NCI-H82 (cell line): ENCODE measurements at regions not wholly inside any gene's neighbourhood (a gene's known extent, or its start where the extent isn't known, plus 50 kb on each side); places are given as distances from the start of the nearest gene placed in this dataset.
A peak's percentile ranks its signal among the peaks of the same experiment; 100 is the strongest.

Source experiments
- DNase-seq: peaks from one replicate; lab custom pipeline; 2025; lab: John Stamatoyannopoulos, UW

DNA sequence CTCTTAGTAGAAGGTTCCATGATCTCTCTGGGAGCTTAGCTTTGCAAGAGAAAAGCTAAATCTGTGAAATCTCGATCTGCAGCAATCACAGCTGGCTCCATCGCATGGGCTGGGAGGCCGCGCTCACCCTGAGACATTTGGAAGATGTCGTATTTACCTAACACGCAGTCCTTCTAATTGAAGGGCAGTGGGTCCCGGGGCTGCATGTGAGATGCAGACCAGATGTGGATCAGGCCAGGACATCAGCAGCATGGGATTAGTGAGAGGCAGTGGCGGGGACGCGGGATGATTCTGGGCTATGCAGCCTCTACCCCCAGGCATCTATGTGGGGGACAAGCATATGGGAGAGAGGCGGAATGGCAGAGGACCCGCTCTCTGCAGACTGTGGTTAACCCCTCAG lies 312.4 kb upstream of the RTL1 start:
- DNase-seq, result no peak

DNA sequence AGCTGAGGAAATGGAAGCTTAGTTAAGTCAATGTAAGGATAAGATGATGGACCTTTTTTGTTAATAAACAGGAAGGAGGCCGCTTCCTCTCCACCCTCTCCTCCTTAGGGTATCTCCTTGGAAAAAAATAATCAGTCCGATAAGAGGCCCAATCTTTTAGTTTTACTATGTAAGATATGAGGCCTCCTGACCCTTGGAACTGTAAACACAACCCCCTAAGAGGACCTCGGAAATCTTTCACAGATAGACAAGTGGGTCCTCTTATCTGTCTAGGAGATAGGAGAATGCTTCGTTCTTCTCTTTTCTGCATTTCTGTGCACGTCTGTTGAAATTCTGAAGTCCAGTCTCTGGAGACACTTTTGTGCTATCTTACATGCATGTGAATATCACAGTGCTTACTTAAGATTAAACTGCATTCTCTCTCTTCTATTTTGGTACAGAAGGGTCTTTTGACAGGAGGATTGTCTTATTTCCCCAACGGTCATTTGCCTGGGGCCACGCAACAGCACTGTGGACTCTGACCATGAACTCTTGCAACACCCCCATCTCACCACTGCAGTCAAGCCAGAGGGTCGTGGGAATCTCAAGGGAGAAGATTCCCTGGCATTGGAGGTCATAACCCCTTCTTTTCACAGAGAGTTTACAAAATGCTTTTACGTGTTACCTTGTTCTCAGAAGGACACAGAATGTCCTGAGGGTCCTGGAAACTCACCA lies 313.0 kb upstream of the RTL1 start:
- DNase-seq, result no peak

DNA sequence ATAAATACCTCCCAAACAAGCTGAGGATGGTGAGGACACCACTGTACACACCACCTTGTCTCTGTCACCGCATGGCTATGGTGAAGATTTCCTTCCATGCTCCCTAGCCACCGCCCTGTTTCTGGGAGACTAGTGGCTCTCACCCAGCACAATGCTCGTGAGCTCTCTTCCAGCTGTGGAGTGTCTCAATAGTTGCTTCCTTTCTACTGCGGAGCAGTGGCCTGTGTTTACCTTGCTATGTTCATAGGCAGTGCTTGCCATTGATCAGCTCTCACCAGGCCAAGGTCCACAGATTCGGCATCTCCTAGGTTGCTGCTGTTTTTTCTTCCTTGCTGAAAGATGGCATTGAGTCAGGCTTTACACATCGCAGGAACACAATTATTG lies 313.6 kb upstream of the RTL1 start:
- no peak for DNase-seq

DNA sequence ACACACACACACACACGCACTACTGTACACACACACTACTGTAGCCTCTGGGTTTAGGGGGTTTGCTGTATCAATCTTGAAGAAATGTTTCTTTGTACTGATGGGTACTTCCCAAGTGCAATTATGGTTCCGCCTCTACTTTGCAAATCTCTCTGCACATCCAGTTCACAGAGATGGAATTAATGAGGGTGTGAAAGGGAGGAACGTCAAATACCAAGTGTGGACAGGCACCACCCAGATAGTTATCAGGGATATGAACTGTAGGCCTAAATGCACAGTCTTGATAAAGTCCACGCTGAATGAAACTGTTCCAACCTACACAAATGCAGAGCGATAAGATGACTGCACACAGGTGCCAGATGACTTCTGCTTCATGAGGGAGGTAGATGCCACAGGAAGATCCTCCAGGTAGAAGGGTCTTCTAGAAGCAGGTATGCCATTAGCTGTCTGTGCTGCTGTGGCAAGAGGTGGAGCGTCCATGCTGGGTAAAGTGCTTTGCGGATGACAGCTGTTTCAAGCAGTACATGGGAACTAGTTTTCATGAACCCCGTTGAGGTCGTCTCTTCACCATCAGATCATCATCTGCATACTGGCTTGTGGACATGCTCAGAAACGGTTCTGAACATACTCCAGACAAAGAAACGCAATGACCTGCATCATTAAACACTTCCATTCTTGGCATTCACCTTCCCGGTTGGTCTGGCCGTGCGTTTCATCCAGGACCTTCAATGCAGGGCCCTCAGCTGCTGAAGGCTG lies 314.3 kb upstream of the RTL1 start:
- DNase-seq, result no peak

DNA sequence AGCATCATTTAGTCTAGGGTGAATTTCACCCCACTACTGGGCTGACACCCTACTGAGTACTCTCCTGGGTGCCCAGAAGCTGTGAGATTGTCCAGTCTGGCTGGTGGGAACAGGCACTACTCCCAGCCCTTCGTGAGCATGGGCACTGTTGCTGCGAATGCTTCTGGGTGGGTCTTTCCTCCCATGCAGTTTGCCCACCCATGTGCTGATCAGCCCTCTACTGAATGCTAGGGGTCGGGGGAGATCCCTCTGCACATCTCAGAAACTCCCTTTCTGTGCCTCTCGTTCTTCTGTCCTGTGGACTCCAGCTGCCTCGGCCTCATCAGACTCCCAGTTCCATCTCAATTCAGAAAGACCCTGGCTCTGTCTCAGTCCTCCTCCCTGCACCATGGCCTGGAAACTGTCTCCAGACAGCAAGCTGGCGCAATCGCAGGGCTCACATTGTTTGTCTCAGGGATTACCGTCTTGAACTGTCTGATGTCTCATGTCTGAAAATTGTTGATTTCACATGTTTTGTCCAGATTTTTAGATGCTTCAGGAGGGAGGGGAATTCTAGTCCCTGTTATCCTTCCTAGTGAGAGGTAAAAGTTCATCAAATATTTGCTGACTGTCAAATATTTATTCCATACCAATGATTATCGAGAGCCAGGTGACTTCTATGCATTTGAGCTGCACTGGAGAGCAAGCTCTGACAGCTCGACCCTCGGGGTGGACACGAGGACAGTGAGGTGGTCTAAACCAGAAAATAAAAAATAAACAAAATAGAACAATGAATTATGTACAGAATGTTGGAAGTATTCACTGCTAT lies 316.6 kb upstream of the RTL1 start:
- no peak for DNase-seq

DNA sequence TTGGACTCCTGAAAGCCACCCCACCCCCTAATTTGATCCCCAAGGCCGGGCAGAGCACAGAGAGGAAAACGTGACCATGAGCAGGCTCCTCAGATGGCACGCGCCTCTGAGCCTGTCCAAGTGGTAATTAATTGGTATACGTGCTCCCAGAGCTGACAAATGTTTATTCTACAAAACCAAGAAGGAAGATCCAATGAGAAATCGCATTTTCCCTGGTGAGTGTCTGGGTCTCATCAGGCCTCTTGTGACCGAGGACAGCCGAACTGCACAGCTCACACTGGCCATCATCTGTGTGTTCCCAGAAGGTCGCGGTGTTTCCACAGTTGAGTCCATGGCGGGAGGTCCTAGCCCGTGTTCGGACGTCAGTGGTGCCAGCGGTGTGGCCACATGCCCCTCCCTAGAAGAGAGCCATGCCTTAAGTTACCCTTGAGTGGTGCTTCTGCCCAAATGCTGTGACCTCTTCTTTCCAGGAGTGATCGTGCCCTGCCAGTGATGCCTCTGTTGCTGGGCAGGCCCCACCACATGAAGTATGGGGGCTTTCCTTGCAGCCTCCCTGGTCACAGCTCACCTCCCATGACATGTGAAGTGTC lies 317.5 kb upstream of the RTL1 start:
- DNase-seq, result no peak

DNA sequence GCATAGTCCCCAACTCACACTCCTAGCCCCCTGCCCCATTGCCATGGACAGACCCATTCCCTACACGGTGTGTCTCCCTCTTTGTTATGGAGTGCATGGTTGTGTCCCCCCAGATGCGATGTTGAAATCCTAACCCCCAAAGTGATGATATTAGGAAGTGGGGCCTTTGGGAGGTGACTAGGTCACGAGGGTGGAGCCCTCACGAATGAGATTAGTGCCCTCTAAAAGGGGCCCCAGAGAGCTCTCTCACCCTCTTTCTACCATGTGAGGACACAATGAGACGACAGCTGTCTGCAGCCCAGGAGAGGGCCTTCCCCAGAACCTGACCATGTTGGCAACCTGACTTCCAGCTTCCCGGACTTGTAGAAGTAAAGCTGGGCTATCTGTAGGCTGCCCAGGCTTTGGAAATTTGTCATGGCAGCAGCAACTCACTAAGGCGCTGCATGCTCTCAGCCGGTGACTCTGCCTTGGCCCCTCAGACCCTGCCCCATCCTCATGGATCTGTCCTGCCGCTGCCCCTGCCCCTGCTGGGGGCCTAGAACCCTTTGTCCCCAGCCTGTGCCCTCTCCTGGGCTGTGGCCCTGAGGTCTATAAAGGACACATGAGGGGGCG lies 318.1 kb upstream of the RTL1 start:
- DNase-seq, result no peak

DNA sequence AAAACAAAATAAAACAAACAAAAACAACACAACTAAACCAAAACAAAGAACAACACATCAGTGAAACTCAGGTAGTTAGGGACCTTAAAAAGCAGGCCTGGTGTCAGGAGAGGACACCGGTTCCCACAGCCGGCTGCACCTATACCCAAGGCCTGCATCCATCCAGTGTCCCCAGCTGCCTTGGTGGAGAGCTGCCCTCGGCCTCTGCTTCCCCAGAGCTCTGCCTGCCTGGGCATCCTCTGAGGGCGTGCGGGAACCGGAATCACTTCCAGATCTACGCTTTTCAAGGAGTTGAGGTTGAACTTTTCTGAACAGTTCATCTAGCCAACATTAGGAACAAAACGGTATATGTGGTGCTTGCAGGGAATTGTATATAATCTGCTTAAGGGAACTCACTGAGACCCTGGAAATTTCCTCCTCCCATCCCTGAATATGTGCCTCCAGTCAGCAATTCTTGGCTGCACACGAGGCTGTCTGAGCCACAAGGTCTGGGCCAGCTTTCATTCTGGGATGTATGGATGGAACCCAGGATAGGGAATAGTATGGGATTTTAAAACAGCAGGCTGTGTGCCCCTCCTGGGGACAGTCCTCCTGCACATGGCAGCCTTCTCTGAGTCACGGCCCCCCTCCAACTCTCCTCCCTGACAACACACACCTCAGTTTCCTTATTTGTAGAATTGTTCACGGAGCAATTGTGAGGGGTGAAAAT lies 319.0 kb upstream of the RTL1 start:
- peak; percentile 2 for DNase-seq

DNA sequence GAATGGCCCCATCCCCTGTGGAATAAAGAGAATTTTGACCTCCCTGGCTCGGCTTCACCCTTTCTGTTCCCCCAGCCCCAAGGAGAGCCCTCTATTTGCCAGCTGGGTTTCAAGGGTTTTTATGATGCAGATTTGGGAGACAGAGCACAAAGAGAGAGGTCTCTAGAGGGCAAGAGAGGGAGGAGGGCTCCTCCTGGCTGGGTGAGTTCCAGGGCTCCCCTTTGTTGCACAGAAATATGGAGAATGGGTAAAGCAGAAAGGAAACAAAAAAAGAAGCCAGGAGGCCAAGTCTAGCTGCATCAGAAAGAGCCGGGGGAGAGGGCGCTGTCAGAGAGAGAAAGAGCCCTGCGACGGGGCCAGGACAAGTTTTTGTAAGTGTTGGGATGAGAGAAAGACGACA lies 319.6 kb upstream of the RTL1 start:
- DNase-seq, result no peak

DNA sequence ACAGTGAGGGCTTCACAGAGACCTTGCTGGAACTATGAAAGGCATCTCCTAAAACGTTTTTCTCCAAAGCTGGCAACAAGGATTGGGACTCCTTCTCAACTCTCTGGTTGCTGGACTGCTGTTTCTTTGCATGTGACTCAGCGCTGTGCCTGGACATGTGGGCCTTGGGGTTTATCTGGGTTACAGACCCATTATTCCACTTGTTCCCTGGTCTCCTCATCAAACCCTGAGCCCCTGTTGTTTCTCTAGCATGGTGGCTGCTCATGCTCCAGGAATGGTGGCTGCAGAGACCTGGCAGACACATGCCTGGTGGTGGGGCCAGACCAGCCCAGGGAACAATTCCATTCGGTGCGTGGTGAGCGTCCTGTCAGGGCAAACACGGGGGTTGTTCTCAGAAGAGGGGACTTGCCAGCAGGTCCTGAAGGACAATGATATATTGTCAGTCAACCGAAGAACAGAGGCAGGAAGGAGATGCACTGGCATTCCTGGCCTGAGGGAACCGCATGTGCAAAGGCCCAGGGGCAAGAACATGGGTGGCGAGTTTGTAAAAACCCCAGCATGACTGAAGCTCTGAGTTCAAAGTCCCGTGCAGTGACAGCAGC lies 320.1 kb upstream of the RTL1 start:
- DNase-seq, result no peak

DNA sequence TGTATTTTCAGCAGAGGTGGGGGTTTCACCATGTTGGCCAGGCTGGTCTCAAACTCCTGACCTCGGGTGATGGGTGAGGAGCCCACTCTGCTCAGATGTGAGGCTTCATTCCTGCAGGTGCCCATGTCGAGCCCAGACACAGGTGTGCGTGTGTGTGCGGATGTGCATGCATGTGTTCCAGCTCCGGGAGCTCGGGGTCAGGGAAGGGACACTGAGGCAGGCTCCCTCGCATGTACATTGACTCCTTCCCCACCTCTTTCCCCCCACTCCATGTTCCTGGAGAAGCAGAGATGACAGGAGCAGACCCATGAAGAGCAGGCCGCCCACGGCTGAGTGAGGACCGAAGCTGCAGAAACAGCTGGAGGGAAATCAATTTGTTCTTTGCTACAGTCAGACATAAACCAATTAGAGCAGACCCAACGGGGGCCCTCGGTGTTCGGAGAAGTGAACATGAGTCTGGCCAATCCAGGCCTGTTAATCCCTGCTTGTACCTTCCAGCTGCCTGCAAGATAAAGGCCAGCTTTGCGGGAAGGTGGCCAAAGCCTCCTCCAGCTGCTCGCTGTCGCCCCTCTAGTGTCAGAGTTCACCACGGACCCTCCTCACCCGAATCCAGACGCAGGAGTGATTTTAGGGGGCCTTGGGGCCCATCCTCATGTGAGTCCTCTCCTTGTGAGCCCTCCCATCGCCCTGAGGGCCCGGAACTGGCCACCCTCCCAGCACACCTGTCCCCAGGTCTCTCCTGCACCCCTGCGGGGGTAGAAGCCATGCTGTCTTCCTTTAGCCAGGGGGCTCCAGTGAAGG lies 321.0 kb upstream of the RTL1 start:
- peak; percentile 95 for DNase-seq

DNA sequence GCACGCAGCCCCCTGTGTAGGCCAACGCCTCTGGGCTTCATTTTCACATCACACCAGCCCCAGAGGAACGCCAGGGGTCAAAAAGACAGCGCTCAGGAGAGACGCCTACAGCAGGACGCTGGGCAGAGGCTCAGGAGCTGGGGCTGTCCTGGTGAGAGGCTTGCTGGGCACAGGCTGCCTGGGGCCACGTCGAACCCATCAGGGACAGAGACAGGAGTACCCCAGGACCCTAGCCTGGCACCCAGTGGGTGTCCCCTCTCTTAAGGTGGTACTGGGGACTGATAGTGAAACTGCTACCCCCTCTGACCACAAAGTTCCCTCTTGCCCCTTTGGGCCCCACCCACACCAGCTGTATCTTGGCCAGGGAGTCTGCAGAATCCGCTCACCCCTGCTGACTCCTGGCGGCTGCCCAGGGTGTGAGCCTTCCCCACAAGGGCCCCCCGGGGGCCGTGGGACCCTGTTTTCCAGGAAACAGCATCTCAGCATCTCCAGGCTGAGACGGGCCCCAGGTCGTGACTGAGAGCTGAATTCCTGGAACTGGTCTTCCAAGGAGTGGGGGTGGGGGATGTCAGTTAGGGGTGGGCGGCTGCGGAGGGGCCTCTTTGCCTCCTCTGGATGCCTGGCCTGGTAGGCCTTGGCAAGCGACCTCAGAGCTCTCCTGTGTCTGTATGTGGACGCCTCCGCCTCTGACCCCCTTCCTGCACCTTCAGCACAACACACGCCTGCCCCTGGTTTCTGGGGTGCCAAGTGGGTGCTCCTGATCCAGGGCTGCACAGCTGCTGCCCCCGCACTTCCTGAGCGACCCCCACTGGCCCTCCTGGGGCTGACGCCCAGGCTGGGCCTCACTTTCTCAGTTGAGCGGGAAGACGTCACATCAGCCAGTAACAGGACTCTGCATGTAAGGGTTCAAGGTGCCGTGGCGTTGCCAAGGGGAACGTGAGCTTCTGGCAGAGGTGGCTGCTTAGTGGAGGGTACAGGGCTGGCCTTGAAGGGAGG lies 321.9 kb upstream of the RTL1 start:
- peak; percentile 23 for DNase-seq

DNA sequence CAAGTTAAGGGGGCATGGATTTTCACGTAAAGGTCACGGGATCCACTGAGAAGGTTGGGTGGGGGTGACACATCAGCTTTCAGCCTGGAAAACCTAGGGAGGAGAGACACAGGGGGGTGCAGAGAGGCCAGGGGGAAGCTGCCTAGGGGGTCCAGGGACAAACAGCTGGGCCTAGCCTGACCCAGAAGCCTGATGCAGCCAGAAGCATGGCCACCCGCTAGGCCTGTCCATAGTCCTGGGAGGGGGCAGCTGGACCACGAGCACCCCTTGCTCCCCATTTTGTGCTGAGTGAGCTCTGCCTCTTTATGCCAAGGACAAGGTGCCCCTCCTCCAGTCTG lies 322.7 kb upstream of the RTL1 start:
- no peak for DNase-seq

DNA sequence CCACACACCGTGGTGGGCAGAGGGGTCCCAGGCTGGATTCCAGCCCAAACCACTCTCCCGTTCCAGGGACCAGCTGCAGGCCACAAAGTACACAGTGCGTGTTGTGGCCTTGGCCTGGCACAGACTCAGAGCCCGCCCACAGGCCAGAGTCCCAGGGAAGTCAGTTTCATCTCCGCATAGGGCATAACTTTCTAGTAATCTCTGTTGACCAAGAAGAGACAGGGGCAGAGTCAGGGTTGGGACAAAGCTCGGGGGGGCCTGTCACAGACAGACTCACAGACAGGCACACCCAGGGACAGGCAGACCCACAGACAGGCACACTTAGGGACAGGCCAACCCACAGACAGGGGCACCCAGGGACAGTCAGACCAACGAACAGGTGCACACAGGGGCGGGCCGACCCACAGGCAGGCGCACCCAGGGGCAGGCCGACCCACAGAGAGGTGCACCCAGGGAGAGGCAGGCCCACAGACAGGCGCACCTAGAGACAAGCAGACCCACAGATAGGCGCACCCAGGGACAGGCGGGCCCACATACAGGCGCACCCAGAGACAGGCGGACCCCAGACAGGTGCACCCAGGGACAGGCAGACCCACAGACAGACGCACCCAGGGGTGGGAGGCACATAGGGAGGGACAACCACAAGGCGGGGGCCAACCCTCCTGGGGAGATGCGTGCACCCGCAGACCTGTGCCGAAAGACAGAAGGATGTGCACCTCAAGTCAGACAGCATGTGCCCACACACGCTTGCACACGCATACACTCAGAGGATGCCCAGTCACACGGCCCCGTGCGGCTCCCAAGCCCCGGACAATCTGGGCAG lies 323.3 kb upstream of the RTL1 start:
- DNase-seq, result no peak

DNA sequence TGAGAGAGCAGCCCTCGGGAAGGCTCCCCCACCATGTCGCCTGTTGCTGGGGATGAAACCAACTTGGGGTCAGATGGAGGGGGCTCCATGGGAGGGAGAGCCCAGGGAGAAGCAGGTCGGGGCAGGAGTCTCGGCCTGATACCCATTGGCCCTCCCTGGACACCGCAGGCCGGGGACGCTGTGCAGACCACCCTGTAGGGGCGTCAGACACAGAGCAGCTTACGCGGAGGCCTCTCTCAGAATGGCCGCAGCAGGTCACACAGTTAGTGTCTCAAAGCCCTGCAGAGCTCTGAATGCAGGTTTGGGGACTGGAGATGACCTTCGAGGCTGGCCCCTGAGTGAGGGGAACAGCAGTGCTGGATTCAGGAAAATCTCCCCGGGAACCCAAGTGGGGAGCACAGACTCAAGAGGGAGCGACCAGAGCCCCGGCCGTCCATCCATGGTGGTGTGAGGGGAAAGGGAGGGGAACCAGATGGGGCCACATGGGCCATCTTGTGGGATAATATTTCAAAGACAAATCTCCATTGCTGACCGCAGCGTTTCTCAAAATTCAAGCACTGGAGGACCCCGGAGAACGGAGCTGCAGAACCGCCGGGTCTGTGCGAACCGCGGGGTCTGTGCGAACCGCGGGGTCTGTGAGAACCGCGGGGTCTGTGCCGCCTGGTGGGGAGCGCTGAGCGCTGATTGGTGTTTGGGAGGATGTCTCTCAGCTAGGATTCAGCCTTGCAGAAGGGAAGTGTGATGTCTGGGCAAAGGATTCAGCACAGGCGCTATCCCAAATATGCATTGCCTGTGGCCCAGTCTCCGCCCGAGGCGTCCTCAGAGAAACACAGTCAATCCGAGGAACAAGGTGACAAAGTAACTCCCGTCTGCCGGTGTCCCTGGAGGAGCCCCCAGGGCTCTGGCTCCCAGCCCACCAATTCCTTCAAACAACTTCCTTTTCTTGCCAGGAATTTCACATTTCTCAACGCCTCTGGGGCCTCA lies 324.4 kb upstream of the RTL1 start:
- DNase-seq, result no peak

DNA sequence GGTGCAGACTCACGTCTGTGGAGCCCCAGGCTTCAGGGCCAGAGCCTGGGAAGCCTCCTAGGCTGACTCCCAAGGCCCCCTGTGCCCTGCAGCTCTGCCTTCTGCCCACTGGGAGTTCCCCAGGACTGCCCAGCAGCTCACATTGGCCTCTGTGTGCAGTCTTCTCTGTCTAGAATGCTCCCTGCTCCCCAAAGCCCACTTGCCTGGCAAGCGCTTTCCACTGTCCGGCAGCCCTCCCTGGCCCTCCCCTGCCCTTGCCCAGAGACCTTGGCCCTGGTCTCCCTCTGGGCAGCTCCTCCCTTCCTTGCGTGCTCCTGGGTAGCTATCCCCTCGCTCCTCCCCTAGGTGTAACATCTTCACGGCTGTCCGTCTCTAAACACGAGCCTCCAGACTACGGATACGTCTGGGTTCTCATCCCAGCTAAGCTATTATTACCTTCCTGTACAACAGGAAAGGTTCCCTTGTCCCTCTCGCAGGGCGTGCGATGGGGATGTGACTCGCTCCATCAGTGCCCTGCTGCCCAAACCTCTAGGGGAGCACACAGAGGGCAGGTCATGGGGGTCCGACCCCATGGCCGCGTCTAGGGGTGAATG lies 325.5 kb upstream of the RTL1 start:
- no peak for DNase-seq

DNA sequence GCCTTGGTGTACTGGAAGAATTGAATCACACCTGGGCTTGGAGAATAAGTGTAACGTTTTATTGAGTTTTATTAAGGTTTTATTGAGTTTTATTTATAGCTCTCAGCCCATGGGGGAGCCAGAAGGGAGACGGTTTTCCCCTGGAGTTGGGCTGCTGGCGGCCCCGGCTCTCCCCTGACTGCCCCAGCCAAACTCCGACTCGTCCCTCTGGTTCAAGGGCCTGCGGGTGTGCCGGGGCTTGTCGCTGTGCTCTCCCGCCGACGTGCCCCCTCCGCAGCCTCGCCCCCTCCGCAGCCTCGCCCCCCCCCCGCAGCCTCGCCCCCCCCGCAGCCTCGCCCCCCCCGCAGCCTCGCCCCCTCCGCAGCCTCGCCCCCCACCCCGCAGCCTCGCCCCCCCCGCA lies 326.1 kb upstream of the RTL1 start:
- no peak for DNase-seq
